A549 (cell line): ENCODE measurements at regions not wholly inside any gene's neighbourhood (a gene's known extent, or its start where the extent isn't known, plus 50 kb on each side); places are given as distances from the start of the nearest gene placed in this dataset.

ENCODE experiments used
- ATAC-seq, 2 experiments: fragments of 200-7000 bp in 1 of 2; fragments of >200 bp in 1 of 2; cut with Nextera tagmentation in 1 of 2; cut with Tn5 transposase in 1 of 2; 3 replicates each; pipeline versions ENCODE4 v1.8.0 to v1.9.1; 2018 to 2020; ENCODE audit warnings: mild to moderate bottlenecking in 1 of 2, moderate library complexity in 1 of 2
- CTCF ChIA-PET: fragments of 300-600 bp; sonication (Branson Sonifier 250); formaldehyde crosslinking; extraction: SDS; loops from one replicate; lab custom pipeline; 2021; ENCODE audit warnings: antibody characterized with exemption, inconsistent platforms; lab: Yijun Ruan, JAX
- POLR2A ChIA-PET: fragments of 350-600 bp; formaldehyde crosslinking; extraction: SDS; loops from one replicate; lab custom pipeline; 2021; ENCODE audit warnings: antibody characterized with exemption, inconsistent platforms; lab: Yijun Ruan, JAX
- DNase-seq, 2 experiments: peaks; one replicate each; pipeline versions ENCODE4 v3.0.0 to v3.0.0-alpha.2; 2011 to 2016; ENCODE audit warnings: low read depth in 1 of 2, low spot score in 1 of 2
- FAIRE-seq: peaks from 2 replicates; lab custom pipeline; 2011; peaks lifted over from hg19 to GRCh38; lab: Jason Lieb, UNC
- H3K27ac ChIP-seq, 2 experiments: fragments of >200 bp; sonication (Bioruptor Twin); formaldehyde crosslinking; 3 replicates each; pipeline ENCODE4 v1.5.1; 2016 to 2017
- H3K4me1 ChIP-seq: fragments of >200 bp; sonication (Bioruptor Twin); formaldehyde crosslinking; 3 replicates; pipeline ENCODE4 v1.6.1; 2016
- H3K4me2 ChIP-seq: fragments of >200 bp; sonication (Bioruptor Twin); formaldehyde crosslinking; 3 replicates; pipeline ENCODE4 v1.6.1; 2016
- H3K4me3 ChIP-seq: fragments of >200 bp; sonication (Bioruptor Twin); formaldehyde crosslinking; 3 replicates; pipeline ENCODE4 v1.5.1; 2016
- H3K9me3 ChIP-seq: fragments of >200 bp; sonication (Bioruptor Twin); formaldehyde crosslinking; 3 replicates; pipeline ENCODE4 v1.6.1; 2016
- CHD4 ChIP-seq: fragments of 200-600 bp; sonication (generic); IDR thresholded peaks from 2 replicates; pipeline ENCODE4 v1.6.1; 2016; ENCODE audit warnings: antibody characterized with exemption, mild to moderate bottlenecking, borderline replicate concordance
- EP300 ChIP-seq, 2 experiments: fragments of >200 bp; sonication (Bioruptor Twin); formaldehyde crosslinking; IDR thresholded peaks; 2 replicates in 1 of 2; 3 replicates in 1 of 2; pipeline ENCODE4 v1.6.1; 2016 to 2017
- ESRRA ChIP-seq: fragments of 150-350 bp; IDR thresholded peaks from 2 replicates; pipeline ENCODE4 v1.6.1; 2014; ENCODE audit warnings: mild to moderate bottlenecking, low read length, borderline replicate concordance
- FOSL2 ChIP-seq, 2 experiments: fragments of 450-650 bp in 1 of 2; fragments of >200 bp in 1 of 2; sonication (Bioruptor Twin) in 1 of 2; formaldehyde crosslinking; IDR thresholded peaks; 2 replicates each; pipeline versions ENCODE4 v1.5.0 to v1.6.1; 2016 to 2020; ENCODE audit warnings: mild to moderate bottlenecking in 1 of 2, moderate library complexity in 1 of 2
- FOXS1 ChIP-seq: fragments of 250-450 bp; sonication (Bioruptor Pico); IDR thresholded peaks from 2 replicates; pipeline ENCODE4 v1.5.0; 2020; ENCODE audit warnings: mild to moderate bottlenecking, moderate library complexity
- HOXA7 ChIP-seq: fragments of 250-450 bp; sonication (Bioruptor Pico); IDR thresholded peaks from 2 replicates; pipeline ENCODE4 v1.5.0; 2020; ENCODE audit warnings: mild to moderate bottlenecking, moderate library complexity
- HOXB13 ChIP-seq: fragments of 250-450 bp; sonication (Bioruptor Pico); IDR thresholded peaks from 2 replicates; pipeline ENCODE4 v1.5.0; 2020; ENCODE audit warnings: low read depth, mild to moderate bottlenecking, moderate library complexity
- JUNB ChIP-seq: fragments of >200 bp; sonication (Bioruptor Twin); formaldehyde crosslinking; IDR thresholded peaks from 2 replicates; pipeline ENCODE4 v1.6.1; 2016
- KDM5A ChIP-seq: fragments of 200-600 bp; sonication (generic); IDR thresholded peaks from 2 replicates; pipeline ENCODE4 v1.6.1; 2016; ENCODE audit warnings: antibody characterized with exemption, mild to moderate bottlenecking
- MAZ ChIP-seq: fragments of 150-350 bp; IDR thresholded peaks from 2 replicates; pipeline ENCODE4 v1.6.1; 2014; ENCODE audit warnings: antibody characterized with exemption, low read depth, low read length, borderline replicate concordance
- MYC ChIP-seq: IDR thresholded peaks from 2 replicates; pipeline ENCODE4 v1.6.1; 2012; ENCODE audit warnings: mild to moderate bottlenecking, inconsistent platforms, low read length, improper control_type of control experiment, borderline replicate concordance
- NFE2L2 ChIP-seq: fragments of 150-350 bp; conservative IDR thresholded peaks from 2 replicates; pipeline ENCODE4 v1.6.1; 2014; ENCODE audit warnings: low read length
- NPAS2 ChIP-seq: fragments of 250-450 bp; sonication (Bioruptor Pico); IDR thresholded peaks from 2 replicates; pipeline ENCODE4 v1.8.0; 2022; ENCODE audit warnings: mild to moderate bottlenecking, moderate library complexity, borderline replicate concordance
- NR3C1 ChIP-seq: fragments of >200 bp; sonication (Bioruptor Twin); formaldehyde crosslinking; IDR thresholded peaks from 3 replicates; pipeline ENCODE4 v1.6.1; 2017
- POLR2A ChIP-seq: IDR thresholded peaks from 2 replicates; pipeline ENCODE4 v1.6.1; 2012; ENCODE audit warnings: mild to moderate bottlenecking, low read length
- POLR2AphosphoS2 ChIP-seq: conservative IDR thresholded peaks from 2 replicates; pipeline ENCODE4 v1.6.1; 2012; ENCODE audit warnings: low read length, improper control_type of control experiment, inconsistent platforms
- RAD21 ChIP-seq, 2 experiments: fragments of >200 bp in 1 of 2; sonication (Bioruptor Twin) in 1 of 2; formaldehyde crosslinking in 1 of 2; IDR thresholded peaks in 1 of 2; conservative IDR thresholded peaks in 1 of 2; 2 replicates in 1 of 2; 3 replicates in 1 of 2; pipeline ENCODE4 v1.6.1; 2012 to 2018; ENCODE audit warnings: inconsistent platforms in 1 of 2
- RFX5 ChIP-seq: fragments of 450-650 bp; IDR thresholded peaks from 2 replicates; pipeline ENCODE4 v1.7.1; 2014; ENCODE audit warnings: antibody characterized with exemption, mild to moderate bottlenecking, moderate library complexity
- TFCP2L1 ChIP-seq: fragments of 250-450 bp; sonication (Bioruptor Pico); IDR thresholded peaks from 2 replicates; pipeline ENCODE4 v1.5.0; 2021; ENCODE audit warnings: mild to moderate bottlenecking
- TP53 ChIP-seq: fragments of 250-450 bp; sonication (Bioruptor Pico); IDR thresholded peaks from 2 replicates; pipeline ENCODE4 v1.5.0; 2021; ENCODE audit warnings: mild to moderate bottlenecking, moderate library complexity
- ZNF302 ChIP-seq: fragments of 250-450 bp; sonication (Bioruptor Pico); IDR thresholded peaks from 2 replicates; pipeline ENCODE4 v1.9.0; 2021; ENCODE audit warnings: inconsistent platforms, mild to moderate bottlenecking, moderate library complexity
- ZSCAN20 ChIP-seq: fragments of 250-450 bp; sonication (Bioruptor Pico); IDR thresholded peaks from 2 replicates; pipeline ENCODE4 v1.8.0; 2022; ENCODE audit warnings: mild to moderate bottlenecking, moderate library complexity
- WGBS: methylation state at CpG from one replicate; pipeline ENCODE4 v1.1.6; 2017; ENCODE audit errors: missing lambda C conversion rate; 5-methylcytosine and 5-hydroxymethylcytosine counted together
- TF ChIP-seq, protein P1 (sequence below): fragments of >200 bp; sonication (Bioruptor Twin); formaldehyde crosslinking; IDR thresholded peaks from 3 replicates; pipeline ENCODE4 v1.5.1; 2016
- TF ChIP-seq, protein P2 (sequence below): IDR thresholded peaks from 2 replicates; pipeline ENCODE4 v1.6.1; 2012

DNA sequence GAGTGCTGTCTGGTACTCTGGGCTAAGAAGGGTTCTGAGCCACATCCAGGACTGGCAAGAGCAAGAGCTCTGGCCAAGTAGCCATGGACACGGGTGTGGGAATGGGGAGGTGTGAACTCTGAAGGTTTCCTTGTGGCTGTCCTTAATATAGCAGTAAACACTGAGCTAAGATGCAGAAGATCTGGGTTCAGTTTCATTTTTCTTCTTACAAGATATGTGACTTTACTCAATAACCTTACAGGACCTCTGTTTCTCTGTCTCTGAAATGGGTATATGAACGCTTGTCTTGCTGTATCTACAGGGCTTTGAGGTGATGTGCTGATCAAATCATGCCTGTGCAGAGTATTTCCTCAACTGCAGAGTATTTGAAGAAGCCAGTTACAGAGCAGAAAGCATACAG, 521.2 kb downstream of the VRK1 start:
- 4% methylated on average over 2 of the region's 2 CpGs for WGBS
- ChIA-PET CTCF (no interaction called here), POLR2A (no interaction called here)
- ATAC-seq, result no peak
- no peak overlapping the region for H3K4me2 ChIP-seq
- no peak overlapping the region for H3K4me3 ChIP-seq
- no peaks in the 10 kb centered on the region; the same call in 2 of the 3 replicates for H3K9me3 ChIP-seq
- no peaks in the 10 kb centered on the region for H3K4me1 ChIP-seq
- no peak overlapping the region for H3K27ac ChIP-seq
- FAIRE-seq, result no peak
- DNase-seq, result no peak
- TF ChIP-seq NR3C1, result no peak
- no peak for TF ChIP-seq ZSCAN20 (CRISPR knock-in tag)
- no peak for TF ChIP-seq FOXS1 (CRISPR knock-in tag)
- TF ChIP-seq CHD4, result no peak
- TF ChIP-seq, protein P1, sequence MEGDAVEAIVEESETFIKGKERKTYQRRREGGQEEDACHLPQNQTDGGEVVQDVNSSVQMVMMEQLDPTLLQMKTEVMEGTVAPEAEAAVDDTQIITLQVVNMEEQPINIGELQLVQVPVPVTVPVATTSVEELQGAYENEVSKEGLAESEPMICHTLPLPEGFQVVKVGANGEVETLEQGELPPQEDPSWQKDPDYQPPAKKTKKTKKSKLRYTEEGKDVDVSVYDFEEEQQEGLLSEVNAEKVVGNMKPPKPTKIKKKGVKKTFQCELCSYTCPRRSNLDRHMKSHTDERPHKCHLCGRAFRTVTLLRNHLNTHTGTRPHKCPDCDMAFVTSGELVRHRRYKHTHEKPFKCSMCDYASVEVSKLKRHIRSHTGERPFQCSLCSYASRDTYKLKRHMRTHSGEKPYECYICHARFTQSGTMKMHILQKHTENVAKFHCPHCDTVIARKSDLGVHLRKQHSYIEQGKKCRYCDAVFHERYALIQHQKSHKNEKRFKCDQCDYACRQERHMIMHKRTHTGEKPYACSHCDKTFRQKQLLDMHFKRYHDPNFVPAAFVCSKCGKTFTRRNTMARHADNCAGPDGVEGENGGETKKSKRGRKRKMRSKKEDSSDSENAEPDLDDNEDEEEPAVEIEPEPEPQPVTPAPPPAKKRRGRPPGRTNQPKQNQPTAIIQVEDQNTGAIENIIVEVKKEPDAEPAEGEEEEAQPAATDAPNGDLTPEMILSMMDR, result no peak
- no peak for TF ChIP-seq NFE2L2
- TF ChIP-seq JUNB, result no peak
- no peak for TF ChIP-seq HOXB13
- TF ChIP-seq, protein P2, sequence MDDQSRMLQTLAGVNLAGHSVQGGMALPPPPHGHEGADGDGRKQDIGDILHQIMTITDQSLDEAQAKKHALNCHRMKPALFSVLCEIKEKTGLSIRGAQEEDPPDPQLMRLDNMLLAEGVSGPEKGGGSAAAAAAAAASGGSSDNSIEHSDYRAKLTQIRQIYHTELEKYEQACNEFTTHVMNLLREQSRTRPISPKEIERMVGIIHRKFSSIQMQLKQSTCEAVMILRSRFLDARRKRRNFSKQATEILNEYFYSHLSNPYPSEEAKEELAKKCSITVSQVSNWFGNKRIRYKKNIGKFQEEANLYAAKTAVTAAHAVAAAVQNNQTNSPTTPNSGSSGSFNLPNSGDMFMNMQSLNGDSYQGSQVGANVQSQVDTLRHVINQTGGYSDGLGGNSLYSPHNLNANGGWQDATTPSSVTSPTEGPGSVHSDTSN, result no peak
- TF ChIP-seq, all 56 proteins: peak for 0

DNA sequence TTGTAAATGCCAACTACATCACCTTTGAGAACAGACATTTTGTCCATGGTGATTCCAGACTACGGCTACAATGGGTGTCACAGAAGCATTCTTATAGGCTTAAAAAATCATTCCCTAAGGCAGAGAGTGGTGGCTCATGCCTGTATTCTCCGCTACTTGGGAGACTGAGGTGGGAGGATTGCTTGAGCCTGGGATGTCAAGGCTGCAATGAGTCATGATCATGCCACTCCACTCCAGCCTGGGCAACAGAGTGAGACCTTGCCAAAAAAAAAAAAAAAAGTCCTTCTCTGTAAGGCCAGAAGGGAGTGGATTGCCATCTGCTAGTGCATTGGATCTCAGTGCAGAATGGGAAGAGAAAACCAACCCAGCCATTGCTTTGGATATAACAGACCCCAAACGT, 522.5 kb downstream of the VRK1 start:
- H3K4me3 ChIP-seq, result no peak overlapping the region
- no peak for FAIRE-seq
- no peak for ATAC-seq
- 13% methylated on average over 3 of the region's 3 CpGs for WGBS
- ChIA-PET POLR2A (no interaction called here), CTCF (no interaction called here)
- no peak overlapping the region for H3K27ac ChIP-seq
- TF ChIP-seq HOXA7 (no peak), TFCP2L1 (CRISPR knock-in tag) (no peak), ZNF302 (no peak), NPAS2 (no peak), RAD21 (conservative IDR thresholded peaks at IDR 0.05 in 1 of 2, IDR thresholded peaks at IDR 0.05 in 1 of 2) (no peak), POLR2AphosphoS2 (no peak), TP53 (CRISPR knock-in tag) (no peak), POLR2A (no peak), ESRRA (no peak), JUNB (no peak), FOSL2 (IDR thresholded peaks at IDR 0.05) (no peak), FOSL2 (CRISPR knock-in tag; IDR thresholded peaks at IDR 0.05) (no peak), KDM5A (no peak), NR3C1 (no peak), RFX5 (no peak)
- H3K9me3 ChIP-seq, result no peaks in the 10 kb centered on the region; the same call in 2 of the 3 replicates
- no peaks in the 10 kb centered on the region for H3K4me1 ChIP-seq
- no peak for DNase-seq
- H3K4me2 ChIP-seq, result no peak overlapping the region

DNA sequence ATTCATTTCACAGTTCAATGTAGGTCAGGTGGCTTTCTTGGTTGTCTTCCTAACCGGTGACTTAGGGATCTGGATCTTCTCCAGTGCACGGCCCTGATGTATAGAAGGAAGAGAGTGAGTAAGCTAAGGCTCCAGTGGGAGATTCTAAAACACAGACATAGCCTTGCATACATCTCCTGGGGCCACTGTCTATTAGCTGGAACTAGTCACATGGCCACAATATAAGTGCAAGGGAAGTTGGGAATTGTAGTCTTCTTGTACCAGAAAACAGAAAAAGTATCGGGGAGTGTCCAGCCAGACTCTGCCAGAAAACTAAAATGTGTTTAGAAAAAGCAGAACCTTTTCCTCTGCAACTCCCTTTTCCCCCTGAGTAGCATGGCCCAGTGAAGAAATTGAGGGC, 531.6 kb downstream of the VRK1 start:
- no peak for ATAC-seq
- ChIA-PET CTCF (no interaction called here), POLR2A (no interaction called here)
- Histone ChIP-seq H3K4me2 (no peak overlapping the region), H3K4me3 (no peak overlapping the region), H3K27ac (no peak overlapping the region), H3K4me1 (no peaks in the 10 kb centered on the region), H3K9me3 (no peaks in the 10 kb centered on the region)
- no peak for TF ChIP-seq MYC
- TF ChIP-seq, protein P2, result no peak
- no peak for TF ChIP-seq EP300 (IDR thresholded peaks at IDR 0.05)
- TF ChIP-seq NPAS2, result no peak
- TF ChIP-seq MAZ, result no peak
- 10% methylated on average over 3 of the region's 3 CpGs for WGBS
- no peak for FAIRE-seq
- DNase-seq, result no peak
